ENCODE measurements at regions not wholly inside any gene's neighbourhood (a gene's known extent, or its start where the extent isn't known, plus 50 kb on each side); places are given as distances from the start of the nearest gene placed in this dataset.

DNA sequence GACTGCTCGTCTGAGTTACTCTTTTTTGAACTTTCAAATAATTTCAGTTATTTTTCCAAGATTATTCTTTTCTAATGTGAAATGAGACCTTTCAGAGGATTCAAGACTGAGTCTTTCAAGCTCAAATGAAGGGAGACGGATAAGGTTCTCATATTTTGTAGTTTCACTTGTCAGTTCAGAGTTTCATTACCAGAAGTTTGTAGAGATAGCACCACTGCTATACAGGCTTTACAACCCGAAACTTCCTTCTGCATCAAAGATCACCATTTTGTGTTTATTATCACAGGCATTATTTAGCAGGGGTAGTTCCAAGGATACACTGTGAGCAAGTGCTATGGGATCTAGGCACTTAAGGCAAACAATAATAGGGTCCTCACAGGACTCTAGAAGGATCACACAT is 74.7 kb upstream of the EPHA7 start:
- DNase-seq, result no peak

DNA sequence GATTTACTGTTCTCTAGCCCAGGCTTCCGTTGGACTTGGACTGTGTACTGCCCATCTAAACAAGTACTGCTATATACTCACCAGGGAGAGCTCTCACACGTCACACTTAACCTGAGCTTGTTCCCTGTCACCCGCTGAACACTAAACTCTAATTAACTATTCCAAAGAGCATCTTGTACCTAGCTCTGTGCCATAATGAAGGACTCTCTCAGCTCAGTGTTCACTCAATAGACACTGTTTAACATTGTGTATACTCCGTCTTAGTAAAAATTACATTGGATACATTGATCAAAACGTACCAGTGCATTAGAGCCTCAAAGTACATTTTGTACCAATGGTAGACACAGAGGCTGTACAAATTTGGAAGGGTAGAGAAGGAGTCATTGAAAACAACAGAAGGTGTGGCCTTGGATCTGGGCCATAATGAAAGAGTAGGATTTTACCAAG is 55.4 kb upstream of the EPHA7 start:
- no peak for DNase-seq

DNA sequence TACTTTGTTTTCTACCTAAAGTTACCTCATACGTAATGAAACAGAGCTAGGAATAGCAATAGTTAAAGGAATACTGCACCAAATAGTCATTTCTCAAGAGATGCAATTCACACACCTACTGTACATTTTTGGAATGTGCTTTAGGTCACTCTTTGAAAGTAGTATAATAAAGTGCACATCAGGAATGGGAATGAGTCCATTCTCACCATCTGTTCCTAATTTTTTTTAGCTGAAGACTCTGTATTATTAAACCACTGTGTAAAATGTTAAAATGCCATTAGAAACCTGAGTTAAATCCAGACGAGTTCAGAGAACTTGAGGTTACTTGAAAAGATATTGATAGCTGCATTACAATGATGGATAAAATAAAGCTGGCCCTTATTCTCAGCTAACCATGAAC is 51.9 kb upstream of the EPHA7 start:
- no peak for DNase-seq
